ENCODE measurements at regions not wholly inside any gene's neighbourhood (a gene's known extent, or its start where the extent isn't known, plus 50 kb on each side); places are given as distances from the start of the nearest gene placed in this dataset.

GRCh38 chr19:31826325-31826724 lies 477.1 kb upstream of the TSHZ3 start:
- DNase-seq (ENCODE audit: extremely low spot score in 2 of 2): no peak
- Histone ChIP-seq H3K36me3 (no peaks in the 10 kb centered on the region), H3K9me3 (no peaks in the 10 kb centered on the region), H3K27ac (no peak overlapping the region), H3K4me3 (no peak overlapping the region), H3K4me1 (no peaks in the 10 kb centered on the region), H3K27me3 (no peaks in the 10 kb centered on the region)
- TF ChIP-seq POLR2A (IDR thresholded peaks at IDR 0.05) (no peak), CTCF (IDR thresholded peaks at IDR 0.05) (no peak), POLR2AphosphoS5 (IDR thresholded peaks at IDR 0.05; ENCODE audit: insufficient read depth in 1 of 2, low read depth in 1 of 2) (no peak)
- intact Hi-C loops (cut with DNase I): no loop called here

- no peaks in the 10 kb centered on the region for H3K4me1 ChIP-seq
- H3K27me3 ChIP-seq: no peaks in the 10 kb centered on the region
- H3K36me3 ChIP-seq: no peaks in the 10 kb centered on the region
- no peak for TF ChIP-seq POLR2A (IDR thresholded peaks at IDR 0.05)
- TF ChIP-seq CTCF (IDR thresholded peaks at IDR 0.05): no peak
- no peak for TF ChIP-seq POLR2AphosphoS5 (IDR thresholded peaks at IDR 0.05; ENCODE audit: insufficient read depth in 1 of 2, low read depth in 1 of 2)
- H3K4me3 ChIP-seq: no peak overlapping the region
- H3K9me3 ChIP-seq: no peaks in the 10 kb centered on the region
- no peak overlapping the region for H3K27ac ChIP-seq
- DNase-seq (ENCODE audit: extremely low spot score in 2 of 2): no peak
- intact Hi-C loops (cut with DNase I): no loop called here
These were observed 482.4 kb upstream of the TSHZ3 start for GRCh38 chr19:31831421-31832175.

- no peaks in the 10 kb centered on the region for H3K27me3 ChIP-seq
- H3K4me1 ChIP-seq: no peaks in the 10 kb centered on the region
- no peak overlapping the region for H3K27ac ChIP-seq
- TF ChIP-seq POLR2AphosphoS5 (IDR thresholded peaks at IDR 0.05; ENCODE audit: insufficient read depth in 1 of 2, low read depth in 1 of 2) (no peak), POLR2A (IDR thresholded peaks at IDR 0.05) (no peak), CTCF (IDR thresholded peaks at IDR 0.05) (no peak)
- intact Hi-C loops (cut with DNase I): no loop called here
- no peaks in the 10 kb centered on the region for H3K36me3 ChIP-seq
- H3K4me3 ChIP-seq: no peak overlapping the region
- H3K9me3 ChIP-seq: no peaks in the 10 kb centered on the region
- no peak for DNase-seq (ENCODE audit: extremely low spot score in 2 of 2)
These were observed 482.9 kb upstream of the TSHZ3 start for GRCh38 chr19:31832176-31832548.

GRCh38 chr19:31834070-31834469 lies 484.8 kb upstream of the TSHZ3 start:
- no peaks in the 10 kb centered on the region for H3K36me3 ChIP-seq
- H3K4me3 ChIP-seq: no peak overlapping the region
- no peaks in the 10 kb centered on the region for H3K9me3 ChIP-seq
- DNase-seq (ENCODE audit: extremely low spot score in 2 of 2): no peak
- H3K4me1 ChIP-seq: no peaks in the 10 kb centered on the region
- no peak overlapping the region for H3K27ac ChIP-seq
- intact Hi-C loops (cut with DNase I): no loop called here
- no peaks in the 10 kb centered on the region for H3K27me3 ChIP-seq
- TF ChIP-seq CTCF (IDR thresholded peaks at IDR 0.05): no peak
- no peak for TF ChIP-seq POLR2A (IDR thresholded peaks at IDR 0.05)
- no peak for TF ChIP-seq POLR2AphosphoS5 (IDR thresholded peaks at IDR 0.05; ENCODE audit: insufficient read depth in 1 of 2, low read depth in 1 of 2)

GRCh38 chr19:31838163-31838815 lies 489.1 kb upstream of the TSHZ3 start:
- no peaks in the 10 kb centered on the region for H3K27me3 ChIP-seq
- no peaks in the 10 kb centered on the region for H3K36me3 ChIP-seq
- no peaks in the 10 kb centered on the region for H3K9me3 ChIP-seq
- no peak for TF ChIP-seq CTCF (IDR thresholded peaks at IDR 0.05)
- no peak overlapping the region for H3K27ac ChIP-seq
- intact Hi-C loops (cut with DNase I): no loop called here
- H3K4me1 ChIP-seq: no peaks in the 10 kb centered on the region
- H3K4me3 ChIP-seq: no peak overlapping the region
- DNase-seq (ENCODE audit: extremely low spot score in 2 of 2): no peak
